ENCODE measurements at regions not wholly inside any gene's neighbourhood (a gene's known extent, or its start where the extent isn't known, plus 50 kb on each side); places are given as distances from the start of the nearest gene placed in this dataset.

- Mint-ChIP-seq H3K4me1 (no peaks in the 10 kb centered on the region), H3K36me3 (ENCODE audit: low read depth) (no peaks in the 10 kb centered on the region), H3K4me3 (no peak overlapping the region), H3K27ac (no peak overlapping the region), H3K27me3 (peaks cover 30% of the 10 kb centered on the region)
- ATAC-seq: no peak
- no peaks in the 10 kb centered on the region for H3K9me3 ChIP-seq (ENCODE audit: control insufficient read depth, low read length, poor library complexity, severe bottlenecking)
- DNase-seq: no peak
These were observed 86.8 kb upstream of the ACP3 start for GRCh38 chr3:132230156-132231000.

GRCh38 chr3:132231633-132232032 is 85.6 kb upstream of the ACP3 start:
- no peaks in the 10 kb centered on the region for H3K36me3 Mint-ChIP-seq (ENCODE audit: low read depth)
- no peak overlapping the region for H3K27ac Mint-ChIP-seq
- no peaks in the 10 kb centered on the region for H3K9me3 ChIP-seq (ENCODE audit: control insufficient read depth, low read length, poor library complexity, severe bottlenecking)
- H3K4me1 Mint-ChIP-seq: no peaks in the 10 kb centered on the region
- H3K4me3 Mint-ChIP-seq: no peak overlapping the region
- ATAC-seq: no peak
- DNase-seq: no peak
- peaks cover 30% of the 10 kb centered on the region for H3K27me3 Mint-ChIP-seq

GRCh38 chr3:132232231-132232792 is 84.9 kb upstream of the ACP3 start:
- Mint-ChIP-seq H3K4me3 (no peak overlapping the region), H3K4me1 (no peaks in the 10 kb centered on the region), H3K27ac (no peak overlapping the region), H3K27me3 (peaks cover 30% of the 10 kb centered on the region), H3K36me3 (ENCODE audit: low read depth) (no peaks in the 10 kb centered on the region)
- no peak for ATAC-seq
- no peak for DNase-seq
- no peaks in the 10 kb centered on the region for H3K9me3 ChIP-seq (ENCODE audit: control insufficient read depth, low read length, poor library complexity, severe bottlenecking)

- H3K27me3 Mint-ChIP-seq: peaks cover 33% of the 10 kb centered on the region
- no peaks in the 10 kb centered on the region for H3K9me3 ChIP-seq (ENCODE audit: control insufficient read depth, low read length, poor library complexity, severe bottlenecking)
- no peaks in the 10 kb centered on the region for H3K4me1 Mint-ChIP-seq
- H3K36me3 Mint-ChIP-seq (ENCODE audit: low read depth): no peaks in the 10 kb centered on the region
- H3K4me3 Mint-ChIP-seq: no peak overlapping the region
- no peak for ATAC-seq
- no peak for DNase-seq
- no peak overlapping the region for H3K27ac Mint-ChIP-seq
These were observed 80.2 kb upstream of the ACP3 start for GRCh38 chr3:132236701-132237651.

GRCh38 chr3:132237652-132238032 is 79.6 kb upstream of the ACP3 start:
- no peaks in the 10 kb centered on the region for H3K4me1 Mint-ChIP-seq
- H3K36me3 Mint-ChIP-seq (ENCODE audit: low read depth): no peaks in the 10 kb centered on the region
- DNase-seq: no peak
- ATAC-seq: no peak
- no peaks in the 10 kb centered on the region for H3K9me3 ChIP-seq (ENCODE audit: control insufficient read depth, low read length, poor library complexity, severe bottlenecking)
- H3K4me3 Mint-ChIP-seq: no peak overlapping the region
- no peak overlapping the region for H3K27ac Mint-ChIP-seq
- peaks cover 33% of the 10 kb centered on the region for H3K27me3 Mint-ChIP-seq

- no peaks in the 10 kb centered on the region for H3K36me3 Mint-ChIP-seq (ENCODE audit: low read depth)
These were observed 77.6 kb upstream of the ACP3 start for GRCh38 chr3:132239587-132239986.

GRCh38 chr3:132241776-132242514 is 75.3 kb upstream of the ACP3 start:
- no peak overlapping the region for H3K27ac Mint-ChIP-seq
- peaks cover 48% of the 10 kb centered on the region for H3K27me3 Mint-ChIP-seq
- H3K9me3 ChIP-seq (ENCODE audit: control insufficient read depth, low read length, poor library complexity, severe bottlenecking): no peaks in the 10 kb centered on the region
- no peaks in the 10 kb centered on the region for H3K36me3 Mint-ChIP-seq (ENCODE audit: low read depth)
- peaks cover 2% of the 10 kb centered on the region for H3K4me1 Mint-ChIP-seq
- no peak for DNase-seq
- no peak overlapping the region for H3K4me3 Mint-ChIP-seq
- ATAC-seq: no peak

More at GRCh38 chr3:132239587-132239986, 77.6 kb upstream of the ACP3 start:
- no peak overlapping the region for H3K27ac Mint-ChIP-seq
- peaks cover 2% of the 10 kb centered on the region for H3K4me1 Mint-ChIP-seq
- peaks cover 37% of the 10 kb centered on the region for H3K27me3 Mint-ChIP-seq
- ATAC-seq: no peak
- no peaks in the 10 kb centered on the region for H3K9me3 ChIP-seq (ENCODE audit: control insufficient read depth, low read length, poor library complexity, severe bottlenecking)
- DNase-seq: no peak
- no peak overlapping the region for H3K4me3 Mint-ChIP-seq

GRCh38 chr3:132242790-132243189 is 74.4 kb upstream of the ACP3 start:
- ATAC-seq (no peak), DNase-seq (no peak)
- H3K4me3 Mint-ChIP-seq: no peak overlapping the region

GRCh38 chr3:132245552-132246142 is 71.6 kb upstream of the ACP3 start:
- peaks cover 49% of the 10 kb centered on the region for H3K27me3 Mint-ChIP-seq
- H3K27ac Mint-ChIP-seq: no peak overlapping the region
- H3K36me3 Mint-ChIP-seq (ENCODE audit: low read depth): no peaks in the 10 kb centered on the region
- H3K4me3 Mint-ChIP-seq: no peak overlapping the region
- DNase-seq (no peak), ATAC-seq (no peak)
- peaks cover 2% of the 10 kb centered on the region for H3K4me1 Mint-ChIP-seq
- H3K9me3 ChIP-seq (ENCODE audit: control insufficient read depth, low read length, poor library complexity, severe bottlenecking): no peaks in the 10 kb centered on the region

More at GRCh38 chr3:132242790-132243189, 74.4 kb upstream of the ACP3 start:
- H3K36me3 Mint-ChIP-seq (ENCODE audit: low read depth): no peaks in the 10 kb centered on the region
- peaks cover 2% of the 10 kb centered on the region for H3K4me1 Mint-ChIP-seq
- no peaks in the 10 kb centered on the region for H3K9me3 ChIP-seq (ENCODE audit: control insufficient read depth, low read length, poor library complexity, severe bottlenecking)
- H3K27ac Mint-ChIP-seq: no peak overlapping the region
- H3K27me3 Mint-ChIP-seq: peaks cover 56% of the 10 kb centered on the region

GRCh38 chr3:132246212-132246611 is 71.0 kb upstream of the ACP3 start:
- Mint-ChIP-seq H3K27ac (no peak overlapping the region), H3K27me3 (peaks cover 49% of the 10 kb centered on the region), H3K4me3 (no peak overlapping the region), H3K4me1 (peaks cover 2% of the 10 kb centered on the region), H3K36me3 (ENCODE audit: low read depth) (no peaks in the 10 kb centered on the region)
- DNase-seq (no peak), ATAC-seq (no peak)
- H3K9me3 ChIP-seq (ENCODE audit: control insufficient read depth, low read length, poor library complexity, severe bottlenecking): no peaks in the 10 kb centered on the region

GRCh38 chr3:132247211-132247610 is 70.0 kb upstream of the ACP3 start:
- H3K36me3 Mint-ChIP-seq (ENCODE audit: low read depth): no peaks in the 10 kb centered on the region
- H3K4me1 Mint-ChIP-seq: peaks cover 2% of the 10 kb centered on the region
- no peaks in the 10 kb centered on the region for H3K9me3 ChIP-seq (ENCODE audit: control insufficient read depth, low read length, poor library complexity, severe bottlenecking)
- ATAC-seq: no peak
- H3K27me3 Mint-ChIP-seq: peaks cover 49% of the 10 kb centered on the region
- no peak overlapping the region for H3K27ac Mint-ChIP-seq
- DNase-seq: no peak
- H3K4me3 Mint-ChIP-seq: no peak overlapping the region

GRCh38 chr3:132248490-132248889 is 68.7 kb upstream of the ACP3 start:
- ATAC-seq: no peak
- no peaks in the 10 kb centered on the region for H3K4me1 Mint-ChIP-seq
- no peak for DNase-seq
- no peak overlapping the region for H3K4me3 Mint-ChIP-seq
- no peaks in the 10 kb centered on the region for H3K36me3 Mint-ChIP-seq (ENCODE audit: low read depth)
- no peaks in the 10 kb centered on the region for H3K9me3 ChIP-seq (ENCODE audit: control insufficient read depth, low read length, poor library complexity, severe bottlenecking)
- H3K27me3 Mint-ChIP-seq: peaks cover 40% of the 10 kb centered on the region
- no peak overlapping the region for H3K27ac Mint-ChIP-seq

Measured in T-helper 17 cell (primary cell).